ENCODE measurements at regions not wholly inside any gene's neighbourhood (a gene's known extent, or its start where the extent isn't known, plus 50 kb on each side); places are given as distances from the start of the nearest gene placed in this dataset.

DNA sequence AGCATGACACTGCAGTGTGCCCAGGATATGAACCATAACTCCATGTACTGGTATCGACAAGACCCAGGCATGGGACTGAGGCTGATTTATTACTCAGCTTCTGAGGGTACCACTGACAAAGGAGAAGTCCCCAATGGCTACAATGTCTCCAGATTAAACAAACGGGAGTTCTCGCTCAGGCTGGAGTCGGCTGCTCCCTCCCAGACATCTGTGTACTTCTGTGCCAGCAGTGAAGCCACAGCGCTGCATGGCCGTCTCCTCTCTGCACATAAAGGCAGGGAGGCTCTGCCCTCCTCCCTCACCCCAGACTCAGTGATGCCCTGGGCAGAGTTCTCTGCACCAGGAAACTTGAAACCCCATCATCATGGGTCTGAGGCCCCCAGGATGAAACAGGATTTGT, 70.7 kb upstream of the PRSS58 start:
- TF ChIP-seq, protein P1, sequence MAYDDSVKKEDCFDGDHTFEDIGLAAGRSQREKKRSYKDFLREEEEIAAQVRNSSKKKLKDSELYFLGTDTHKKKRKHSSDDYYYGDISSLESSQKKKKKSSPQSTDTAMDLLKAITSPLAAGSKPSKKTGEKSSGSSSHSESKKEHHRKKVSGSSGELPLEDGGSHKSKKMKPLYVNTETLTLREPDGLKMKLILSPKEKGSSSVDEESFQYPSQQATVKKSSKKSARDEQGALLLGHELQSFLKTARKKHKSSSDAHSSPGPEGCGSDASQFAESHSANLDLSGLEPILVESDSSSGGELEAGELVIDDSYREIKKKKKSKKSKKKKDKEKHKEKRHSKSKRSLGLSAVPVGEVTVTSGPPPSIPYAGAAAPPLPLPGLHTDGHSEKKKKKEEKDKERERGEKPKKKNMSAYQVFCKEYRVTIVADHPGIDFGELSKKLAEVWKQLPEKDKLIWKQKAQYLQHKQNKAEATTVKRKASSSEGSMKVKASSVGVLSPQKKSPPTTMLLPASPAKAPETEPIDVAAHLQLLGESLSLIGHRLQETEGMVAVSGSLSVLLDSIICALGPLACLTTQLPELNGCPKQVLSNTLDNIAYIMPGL (CRISPR knock-in tag; IDR thresholded peaks at IDR 0.05) = no peak
- TF ChIP-seq EMX1 (CRISPR knock-in tag; IDR thresholded peaks at IDR 0.05) (no peak), ZNF263 (CRISPR knock-in tag; IDR thresholded peaks at IDR 0.05; ENCODE audit: low read depth) (no peak), ESRRA (CRISPR knock-in tag; IDR thresholded peaks at IDR 0.05; ENCODE audit: borderline replicate concordance) (no peak)
- TF ChIP-seq, protein P2, sequence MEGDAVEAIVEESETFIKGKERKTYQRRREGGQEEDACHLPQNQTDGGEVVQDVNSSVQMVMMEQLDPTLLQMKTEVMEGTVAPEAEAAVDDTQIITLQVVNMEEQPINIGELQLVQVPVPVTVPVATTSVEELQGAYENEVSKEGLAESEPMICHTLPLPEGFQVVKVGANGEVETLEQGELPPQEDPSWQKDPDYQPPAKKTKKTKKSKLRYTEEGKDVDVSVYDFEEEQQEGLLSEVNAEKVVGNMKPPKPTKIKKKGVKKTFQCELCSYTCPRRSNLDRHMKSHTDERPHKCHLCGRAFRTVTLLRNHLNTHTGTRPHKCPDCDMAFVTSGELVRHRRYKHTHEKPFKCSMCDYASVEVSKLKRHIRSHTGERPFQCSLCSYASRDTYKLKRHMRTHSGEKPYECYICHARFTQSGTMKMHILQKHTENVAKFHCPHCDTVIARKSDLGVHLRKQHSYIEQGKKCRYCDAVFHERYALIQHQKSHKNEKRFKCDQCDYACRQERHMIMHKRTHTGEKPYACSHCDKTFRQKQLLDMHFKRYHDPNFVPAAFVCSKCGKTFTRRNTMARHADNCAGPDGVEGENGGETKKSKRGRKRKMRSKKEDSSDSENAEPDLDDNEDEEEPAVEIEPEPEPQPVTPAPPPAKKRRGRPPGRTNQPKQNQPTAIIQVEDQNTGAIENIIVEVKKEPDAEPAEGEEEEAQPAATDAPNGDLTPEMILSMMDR (IDR thresholded peaks at IDR 0.05) = no peak
- TF ChIP-seq, protein P3, sequence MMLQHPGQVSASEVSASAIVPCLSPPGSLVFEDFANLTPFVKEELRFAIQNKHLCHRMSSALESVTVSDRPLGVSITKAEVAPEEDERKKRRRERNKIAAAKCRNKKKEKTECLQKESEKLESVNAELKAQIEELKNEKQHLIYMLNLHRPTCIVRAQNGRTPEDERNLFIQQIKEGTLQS (CRISPR knock-in tag; conservative IDR thresholded peaks at IDR 0.05) = no peak
- TF ChIP-seq, protein P4, sequence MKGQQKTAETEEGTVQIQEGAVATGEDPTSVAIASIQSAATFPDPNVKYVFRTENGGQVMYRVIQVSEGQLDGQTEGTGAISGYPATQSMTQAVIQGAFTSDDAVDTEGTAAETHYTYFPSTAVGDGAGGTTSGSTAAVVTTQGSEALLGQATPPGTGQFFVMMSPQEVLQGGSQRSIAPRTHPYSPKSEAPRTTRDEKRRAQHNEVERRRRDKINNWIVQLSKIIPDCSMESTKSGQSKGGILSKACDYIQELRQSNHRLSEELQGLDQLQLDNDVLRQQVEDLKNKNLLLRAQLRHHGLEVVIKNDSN (CRISPR knock-in tag; IDR thresholded peaks at IDR 0.05) = no peak
